ENCODE measurements at regions not wholly inside any gene's neighbourhood (a gene's known extent, or its start where the extent isn't known, plus 50 kb on each side); places are given as distances from the start of the nearest gene placed in this dataset.

DNA sequence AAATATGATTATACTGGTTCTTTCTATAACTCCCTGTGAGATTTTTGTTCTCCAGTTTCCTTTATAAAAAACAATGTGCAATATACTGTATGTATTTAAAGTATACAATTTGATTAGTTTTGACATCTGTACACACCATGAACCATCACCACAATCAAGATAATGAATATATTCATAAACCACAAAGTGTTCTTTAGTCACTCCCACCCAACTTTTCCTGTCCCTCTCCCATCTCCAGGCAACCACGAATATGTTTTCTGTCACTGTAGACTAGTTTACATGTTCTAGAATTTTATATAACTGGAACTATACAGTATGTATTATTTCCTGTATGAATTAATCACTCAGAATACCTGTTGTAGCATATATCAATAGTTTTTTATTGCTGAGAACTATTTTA lies 177.0 kb upstream of the MBNL1 start:
- Histone ChIP-seq H3K27ac (no peak overlapping the region), H3K4me1 (ENCODE audit: control insufficient read depth in 1 of 2, low read depth in 2 of 2) (peaks cover 14 to 29% of the 10 kb centered on the region in 2 donors), H3K4me3 (no peak overlapping the region), H3K27me3 (replicated peaks; ENCODE audit: insufficient read depth) (no peaks in the 10 kb centered on the region), H3K9me3 (no peaks in the 10 kb centered on the region), H3K36me3 (no peaks in the 10 kb centered on the region)
- ATAC-seq (ENCODE audit: insufficient number of reproducible peaks, low FRiP score, low read depth) (no peak), DNase-seq (ENCODE audit: low spot score) (no peak)
- TF ChIP-seq, protein P1, sequence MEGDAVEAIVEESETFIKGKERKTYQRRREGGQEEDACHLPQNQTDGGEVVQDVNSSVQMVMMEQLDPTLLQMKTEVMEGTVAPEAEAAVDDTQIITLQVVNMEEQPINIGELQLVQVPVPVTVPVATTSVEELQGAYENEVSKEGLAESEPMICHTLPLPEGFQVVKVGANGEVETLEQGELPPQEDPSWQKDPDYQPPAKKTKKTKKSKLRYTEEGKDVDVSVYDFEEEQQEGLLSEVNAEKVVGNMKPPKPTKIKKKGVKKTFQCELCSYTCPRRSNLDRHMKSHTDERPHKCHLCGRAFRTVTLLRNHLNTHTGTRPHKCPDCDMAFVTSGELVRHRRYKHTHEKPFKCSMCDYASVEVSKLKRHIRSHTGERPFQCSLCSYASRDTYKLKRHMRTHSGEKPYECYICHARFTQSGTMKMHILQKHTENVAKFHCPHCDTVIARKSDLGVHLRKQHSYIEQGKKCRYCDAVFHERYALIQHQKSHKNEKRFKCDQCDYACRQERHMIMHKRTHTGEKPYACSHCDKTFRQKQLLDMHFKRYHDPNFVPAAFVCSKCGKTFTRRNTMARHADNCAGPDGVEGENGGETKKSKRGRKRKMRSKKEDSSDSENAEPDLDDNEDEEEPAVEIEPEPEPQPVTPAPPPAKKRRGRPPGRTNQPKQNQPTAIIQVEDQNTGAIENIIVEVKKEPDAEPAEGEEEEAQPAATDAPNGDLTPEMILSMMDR (IDR thresholded peaks at IDR 0.05): no peak

DNA sequence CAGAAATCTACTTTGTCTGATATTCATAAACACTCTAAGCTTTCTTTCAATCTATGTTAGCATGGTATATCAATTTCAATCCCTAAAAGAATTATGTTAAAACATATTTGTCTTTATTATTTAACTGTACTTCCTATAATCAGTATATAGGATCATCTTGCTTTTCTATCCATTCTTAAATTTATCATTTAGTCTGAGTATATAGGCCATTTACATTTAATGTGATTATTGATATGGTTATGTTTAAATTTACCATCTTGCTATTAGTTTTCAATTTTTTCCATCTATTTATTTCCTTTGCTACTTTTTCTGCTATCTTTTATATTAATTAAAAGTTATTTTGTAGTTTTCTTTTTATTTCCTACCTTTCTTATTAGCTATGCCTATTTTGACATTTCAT lies 174.8 kb upstream of the MBNL1 start:
- DNase-seq (ENCODE audit: low spot score) (no peak), ATAC-seq (ENCODE audit: insufficient number of reproducible peaks, low FRiP score, low read depth) (no peak)
- Histone ChIP-seq H3K4me1 (ENCODE audit: control insufficient read depth in 1 of 2, low read depth in 2 of 2) (peaks cover 8 to 21% of the 10 kb centered on the region in 2 donors), H3K27ac (no peak overlapping the region), H3K27me3 (replicated peaks; ENCODE audit: insufficient read depth) (no peaks in the 10 kb centered on the region), H3K4me3 (no peak overlapping the region), H3K9me3 (no peaks in the 10 kb centered on the region), H3K36me3 (no peaks in the 10 kb centered on the region)
- TF ChIP-seq, protein P1 (IDR thresholded peaks at IDR 0.05): no peak

DNA sequence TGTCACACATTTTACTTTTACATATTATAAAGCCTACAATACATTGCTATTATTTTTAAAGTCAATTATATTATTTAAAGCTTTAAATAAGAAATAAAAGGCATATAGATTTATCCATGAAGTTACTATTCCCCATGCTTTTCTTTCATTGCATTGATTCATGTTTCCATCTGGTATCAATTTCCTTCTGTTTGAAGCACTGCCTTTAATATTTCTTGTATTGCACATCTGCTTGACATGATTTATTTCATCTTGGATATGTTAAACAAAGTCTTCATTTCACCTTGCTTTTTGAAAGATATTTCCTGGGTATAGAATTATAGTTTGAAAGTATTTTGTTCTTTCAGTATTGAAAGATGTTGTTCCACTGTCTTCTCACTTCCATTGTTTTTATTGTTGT lies 174.3 kb upstream of the MBNL1 start:
- no peaks in the 10 kb centered on the region for H3K36me3 ChIP-seq
- no peak overlapping the region for H3K4me3 ChIP-seq
- DNase-seq (ENCODE audit: low spot score) (no peak), ATAC-seq (ENCODE audit: insufficient number of reproducible peaks, low FRiP score, low read depth) (no peak)
- no peaks in the 10 kb centered on the region for H3K9me3 ChIP-seq
- TF ChIP-seq, protein P1 (IDR thresholded peaks at IDR 0.05): no peak
- H3K27ac ChIP-seq: no peak overlapping the region
- peaks cover 4 to 16% of the 10 kb centered on the region in 2 donors for H3K4me1 ChIP-seq (ENCODE audit: control insufficient read depth in 1 of 2, low read depth in 2 of 2)
- no peaks in the 10 kb centered on the region for H3K27me3 ChIP-seq (replicated peaks; ENCODE audit: insufficient read depth)

DNA sequence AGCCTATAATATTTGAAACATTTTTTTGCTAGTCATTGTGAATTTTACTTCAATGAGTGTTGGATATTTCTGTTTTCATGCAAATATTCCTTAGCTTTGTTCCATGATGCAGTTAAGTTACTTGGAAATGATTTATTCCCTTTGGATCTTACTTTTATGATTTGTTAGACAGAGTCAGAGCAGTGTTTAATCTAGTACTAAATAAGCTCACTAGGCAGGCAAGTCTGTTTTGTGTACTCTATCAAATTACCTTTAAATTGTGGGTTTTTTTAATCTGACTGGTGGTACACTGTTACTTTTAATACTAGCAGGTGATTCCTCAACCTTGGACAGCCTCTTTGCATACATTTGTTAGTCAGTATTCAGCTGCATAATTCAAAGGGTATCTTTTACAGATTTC lies 173.3 kb upstream of the MBNL1 start:
- Histone ChIP-seq H3K9me3 (no peaks in the 10 kb centered on the region), H3K4me1 (ENCODE audit: control insufficient read depth in 1 of 2, low read depth in 2 of 2) (peaks cover 4 to 16% of the 10 kb centered on the region in 2 donors), H3K27me3 (replicated peaks; ENCODE audit: insufficient read depth) (no peaks in the 10 kb centered on the region), H3K4me3 (no peak overlapping the region), H3K36me3 (no peaks in the 10 kb centered on the region), H3K27ac (peak overlapping the region in 1 of 2 donors; percentile 33)
- ATAC-seq (ENCODE audit: insufficient number of reproducible peaks, low FRiP score, low read depth) (no peak), DNase-seq (ENCODE audit: low spot score) (no peak)
- TF ChIP-seq, protein P1 (IDR thresholded peaks at IDR 0.05): no peak

DNA sequence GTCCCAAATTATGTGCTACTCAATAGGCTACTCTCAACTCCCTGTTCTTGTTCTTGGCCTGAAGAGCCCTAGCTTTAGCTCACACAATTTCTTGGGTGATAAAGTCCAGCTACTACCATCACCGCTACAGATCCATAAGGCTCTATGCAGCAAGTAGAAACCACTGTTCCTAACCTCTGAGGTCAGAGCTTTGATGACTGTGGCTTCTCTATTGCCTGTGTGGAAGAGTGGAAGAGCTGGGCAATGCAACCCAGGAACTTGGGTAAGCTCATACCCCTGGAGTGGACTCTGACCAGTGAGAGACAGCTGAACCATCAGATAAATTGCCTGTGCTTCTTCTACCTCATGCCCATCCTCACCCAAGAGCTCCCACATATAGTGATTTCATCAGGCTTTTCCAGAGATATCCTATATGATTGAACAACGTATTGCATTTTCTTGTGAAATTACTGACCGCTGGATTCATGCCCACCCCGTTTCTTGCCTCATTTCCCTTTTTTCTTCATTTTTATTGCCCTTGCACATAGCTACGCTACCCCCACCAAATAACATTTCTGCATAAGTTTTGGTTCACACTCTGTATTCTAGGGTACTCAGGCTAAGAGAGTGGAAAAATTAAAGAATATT lies 172.3 kb upstream of the MBNL1 start:
- no peak for ATAC-seq (ENCODE audit: insufficient number of reproducible peaks, low FRiP score, low read depth)

More for the DNA sequence above, 172.3 kb upstream of the MBNL1 start:
- no peaks in the 10 kb centered on the region for H3K9me3 ChIP-seq
- H3K27ac ChIP-seq: peak overlapping the region in 1 of 2 donors; percentile 33
- H3K4me1 ChIP-seq (ENCODE audit: control insufficient read depth in 1 of 2, low read depth in 2 of 2): peaks cover 4 to 16% of the 10 kb centered on the region in 2 donors
- TF ChIP-seq, protein P1 (IDR thresholded peaks at IDR 0.05): no peak
- DNase-seq (ENCODE audit: low spot score): no peak
- no peaks in the 10 kb centered on the region for H3K27me3 ChIP-seq (replicated peaks; ENCODE audit: insufficient read depth)
- no peaks in the 10 kb centered on the region for H3K36me3 ChIP-seq
- H3K4me3 ChIP-seq: no peak overlapping the region
